PFSK-1 (cell line): ENCODE measurements at regions not wholly inside any gene's neighbourhood (a gene's known extent, or its start where the extent isn't known, plus 50 kb on each side); places are given as distances from the start of the nearest gene placed in this dataset.

Source experiments
- POLR2AphosphoS5 ChIP-seq: IDR thresholded peaks from 2 replicates; pipeline ENCODE4 v1.6.1; 2012; ENCODE audit warnings: low read depth, mild to moderate bottlenecking, control low read depth, low read length, moderate library complexity
- TAF1 ChIP-seq: IDR thresholded peaks from 2 replicates; pipeline ENCODE4 v1.6.1; 2012; ENCODE audit warnings: low read length, control low read depth, borderline replicate concordance; ENCODE audit not compliant: insufficient read depth

DNA sequence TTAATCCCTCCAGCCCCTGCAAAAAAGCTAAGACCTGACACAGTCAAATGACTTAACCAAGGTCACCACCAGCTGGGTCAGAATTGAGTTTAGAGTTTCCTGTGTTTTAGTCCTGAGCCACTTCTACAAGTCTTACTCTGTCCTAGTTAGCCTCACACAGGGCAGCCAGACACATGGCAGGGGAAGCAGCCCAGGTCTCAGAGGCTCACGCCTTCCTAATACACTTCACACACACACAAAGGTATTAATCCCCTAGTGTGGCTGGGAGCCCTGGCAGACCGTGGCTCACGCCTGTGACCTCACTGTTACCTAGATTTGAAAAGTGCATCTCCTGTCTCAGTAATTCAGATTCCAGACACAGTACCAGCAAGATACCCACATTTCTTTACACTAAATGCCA, 77.4 kb upstream of the WWC1 start:
- TF ChIP-seq POLR2AphosphoS5: no peak
- TF ChIP-seq TAF1: no peak
